Activated naive CD8-positive, alpha-beta T cell treated with anti-CD3 and anti-CD28 coated beads, Interleukin-2, amount 50 U/mL, for 24 hours (primary cell): ENCODE measurements at regions not wholly inside any gene's neighbourhood (a gene's known extent, or its start where the extent isn't known, plus 50 kb on each side); places are given as distances from the start of the nearest gene placed in this dataset.
"Not testable (repeated sequence)": the region's sequence is repeated elsewhere in the genome, so short reads cannot be mapped to it uniquely, and the experiment has no call there.

ENCODE experiments used
- ATAC-seq: fragments of 150-1000 bp; cut with Tn5 transposase; one replicate; pipeline ENCODE4 v1.10.0; 2021
- DNase-seq: peaks from one replicate; pipeline ENCODE4 v3.0.0; 2021
- H3K27ac Mint-ChIP-seq: one replicate; pipeline ENCODE4 v1.8.0; 2021; ENCODE audit warnings: mild to moderate bottlenecking, mixed read lengths
- H3K27me3 Mint-ChIP-seq: one replicate; pipeline ENCODE4 v1.8.0; 2021; ENCODE audit warnings: mixed read lengths
- H3K36me3 Mint-ChIP-seq: one replicate; pipeline ENCODE4 v1.8.0; 2021; ENCODE audit warnings: low read depth, mixed read lengths
- H3K4me1 Mint-ChIP-seq: one replicate; pipeline ENCODE4 v1.8.0; 2021; ENCODE audit warnings: mixed read lengths
- H3K4me3 Mint-ChIP-seq: one replicate; pipeline ENCODE4 v1.8.0; 2021; ENCODE audit warnings: mild to moderate bottlenecking, moderate library complexity, mixed read lengths
- H3K9me3 Mint-ChIP-seq: one replicate; pipeline ENCODE4 v1.8.0; 2021; ENCODE audit warnings: mixed read lengths

DNA sequence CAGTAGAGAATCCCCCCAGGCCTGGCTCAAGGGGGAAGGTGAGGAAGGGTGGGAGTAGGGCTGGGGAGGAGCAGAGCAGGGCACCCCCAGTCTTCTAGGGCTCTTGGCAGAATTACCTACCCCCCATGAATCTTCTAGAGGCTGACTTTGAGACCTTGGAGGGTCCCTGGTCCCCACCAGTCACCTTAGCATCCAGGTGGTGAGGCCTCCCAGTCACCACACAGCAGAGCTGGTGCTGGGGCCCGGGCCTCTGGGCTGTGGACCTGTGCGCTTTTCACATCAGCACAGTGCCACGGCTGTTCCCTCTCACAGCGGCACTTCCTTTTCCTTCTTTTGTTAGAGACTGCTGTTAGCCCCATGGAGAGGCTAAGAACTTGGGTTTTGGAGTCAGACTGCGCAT, 148.6 kb upstream of the PITX1 start:
- Mint-ChIP-seq H3K4me1 (no peaks in the 10 kb centered on the region), H3K9me3 (no peaks in the 10 kb centered on the region), H3K4me3 (no peak overlapping the region), H3K27me3 (peaks cover 2% of the 10 kb centered on the region), H3K36me3 (no peaks in the 10 kb centered on the region), H3K27ac (no peak overlapping the region)
- no peak for ATAC-seq
- DNase-seq, result no peak

DNA sequence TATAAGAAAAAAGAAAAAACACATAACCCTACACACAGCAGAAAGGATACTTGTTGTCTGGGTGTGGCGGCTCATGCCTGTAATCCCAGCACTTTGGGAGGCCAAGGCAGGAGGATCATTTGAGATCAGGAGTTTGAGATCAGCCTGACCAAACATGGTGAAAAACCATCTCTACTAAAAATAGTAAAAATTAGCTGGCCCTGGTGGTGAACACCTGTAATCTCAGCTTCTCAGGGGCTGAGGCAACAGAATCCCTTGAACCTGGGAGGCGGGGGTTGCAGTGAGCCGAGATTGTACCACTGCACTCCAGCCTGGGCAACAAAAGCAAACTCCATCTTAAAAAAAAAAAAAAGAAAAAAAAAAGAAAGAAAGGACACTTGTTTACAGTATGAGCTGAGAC, 147.6 kb upstream of the PITX1 start:
- no peak overlapping the region for H3K27ac Mint-ChIP-seq
- no peaks in the 10 kb centered on the region for H3K36me3 Mint-ChIP-seq
- no peaks in the 10 kb centered on the region for H3K4me1 Mint-ChIP-seq
- ATAC-seq (no peak), DNase-seq (no peak)
- H3K4me3 Mint-ChIP-seq, result no peak overlapping the region
- no peaks in the 10 kb centered on the region for H3K9me3 Mint-ChIP-seq
- H3K27me3 Mint-ChIP-seq, result peaks cover 2% of the 10 kb centered on the region

DNA sequence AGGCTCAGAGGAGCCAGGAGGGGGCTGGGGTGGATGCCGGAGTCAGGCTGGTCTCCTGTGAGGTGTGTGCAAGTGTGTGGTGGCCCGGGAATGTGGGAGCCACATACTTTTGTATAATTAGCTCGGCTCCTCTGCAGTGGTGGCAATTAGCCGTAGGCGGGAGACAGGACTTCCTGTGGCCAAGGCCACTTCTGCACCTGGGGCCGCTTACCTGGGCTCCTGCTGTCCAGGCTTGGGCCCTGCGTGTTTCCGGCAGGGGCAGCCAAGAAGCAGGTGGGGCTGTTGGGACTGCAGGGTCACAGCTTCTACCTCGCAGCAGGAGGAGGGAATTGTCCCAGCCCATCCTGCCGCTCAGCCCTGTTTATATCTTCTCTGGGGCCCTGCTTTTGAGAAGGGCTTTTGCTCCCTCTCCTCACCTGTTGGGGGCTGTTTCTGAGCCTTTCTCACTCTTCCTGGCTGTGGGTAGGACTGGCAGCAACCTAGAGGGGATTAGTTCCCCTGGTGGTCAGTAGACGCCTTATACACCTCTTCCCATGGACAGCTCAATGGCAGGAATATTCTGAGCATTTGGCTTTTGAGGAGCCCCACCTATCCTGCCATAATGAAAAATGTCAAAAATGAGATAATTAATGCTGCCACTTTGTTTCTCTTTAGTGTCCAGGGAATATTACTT, 145.4 kb upstream of the PITX1 start:
- Mint-ChIP-seq H3K27ac (no peak overlapping the region), H3K9me3 (no peaks in the 10 kb centered on the region), H3K4me1 (no peaks in the 10 kb centered on the region), H3K4me3 (no peak overlapping the region), H3K27me3 (peaks cover 3% of the 10 kb centered on the region), H3K36me3 (no peaks in the 10 kb centered on the region)
- ATAC-seq (no peak), DNase-seq (no peak)

DNA sequence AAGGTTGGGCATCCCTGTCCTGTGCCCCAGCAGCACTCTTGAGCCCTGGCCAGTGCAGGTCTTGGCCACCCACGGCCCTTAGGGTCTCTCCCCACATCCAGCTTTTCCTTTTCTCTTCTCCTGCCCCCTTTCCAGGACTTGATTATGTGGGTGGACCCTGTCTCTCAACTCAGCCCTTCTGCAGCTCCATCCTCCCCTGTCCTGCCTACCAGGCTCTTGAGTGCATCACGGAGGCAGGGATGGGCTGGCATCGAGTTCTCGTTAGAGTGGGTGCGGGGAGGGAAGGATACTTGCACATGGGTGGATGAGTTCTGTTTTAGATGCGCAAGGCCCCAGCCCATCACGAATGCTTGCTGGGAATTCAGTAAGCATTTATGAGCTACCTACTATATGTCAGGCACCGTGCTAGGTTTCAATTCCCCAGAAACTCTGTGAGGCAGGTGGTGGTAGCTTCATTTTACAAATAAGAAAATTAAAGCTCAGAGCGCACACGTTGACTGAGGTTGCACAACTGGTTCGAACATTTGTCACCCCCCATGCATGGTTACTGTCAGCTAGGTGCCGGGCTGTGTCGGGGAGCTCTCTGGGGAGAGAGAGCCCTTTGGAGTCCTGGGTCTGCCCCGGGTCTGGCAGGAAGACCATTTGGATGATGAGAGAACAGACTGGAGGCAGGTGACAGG, 144.6 kb upstream of the PITX1 start:
- Mint-ChIP-seq H3K36me3 (no peaks in the 10 kb centered on the region), H3K4me3 (no peak overlapping the region), H3K4me1 (no peaks in the 10 kb centered on the region), H3K27ac (no peak overlapping the region), H3K27me3 (peaks cover 3% of the 10 kb centered on the region), H3K9me3 (no peaks in the 10 kb centered on the region)
- ATAC-seq, result no peak
- no peak for DNase-seq

DNA sequence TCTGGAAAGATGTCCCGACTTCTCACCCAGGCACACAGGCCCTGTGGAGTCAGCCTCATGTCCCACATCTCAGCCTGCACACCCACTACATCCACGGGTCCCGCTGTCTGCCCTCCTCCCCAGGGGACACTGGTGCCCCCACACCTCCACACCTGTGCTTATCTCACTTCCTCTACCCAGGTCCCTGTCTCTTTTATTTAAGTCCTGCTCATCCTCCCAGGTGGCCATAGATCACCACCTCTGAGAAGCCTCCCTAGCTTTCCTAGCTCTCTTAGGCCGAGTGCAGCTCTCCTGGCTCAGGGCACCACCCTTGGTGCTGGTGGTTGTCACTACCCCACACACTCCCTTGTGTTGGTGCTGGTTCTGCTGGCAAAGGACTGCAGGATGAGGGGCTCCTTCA, 143.6 kb upstream of the PITX1 start:
- H3K27me3 Mint-ChIP-seq, result peaks cover 10% of the 10 kb centered on the region
- DNase-seq, result no peak
- no peak for ATAC-seq
- H3K36me3 Mint-ChIP-seq, result no peaks in the 10 kb centered on the region
- no peak overlapping the region for H3K4me3 Mint-ChIP-seq
- H3K4me1 Mint-ChIP-seq, result no peaks in the 10 kb centered on the region
- no peaks in the 10 kb centered on the region for H3K9me3 Mint-ChIP-seq
- no peak overlapping the region for H3K27ac Mint-ChIP-seq

DNA sequence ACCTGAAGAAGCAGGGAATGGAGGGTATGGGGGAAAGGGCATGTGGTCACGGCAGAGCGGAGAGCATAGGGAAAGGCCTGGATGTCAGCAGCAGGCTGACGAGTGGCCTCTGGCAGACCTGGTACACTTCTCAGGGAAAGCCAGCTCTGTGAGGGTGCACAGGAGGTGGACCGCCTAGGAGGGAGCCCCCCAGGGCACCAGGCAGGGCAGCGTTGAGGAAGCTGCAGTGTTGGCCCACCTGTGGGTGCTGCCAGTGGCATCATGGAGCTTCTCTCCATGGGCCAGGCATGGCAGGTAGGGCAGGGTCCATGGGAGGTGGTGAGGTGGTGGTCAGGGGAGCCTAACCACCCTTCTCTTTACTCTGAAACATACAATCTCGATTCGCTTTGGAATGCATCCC, 143.0 kb upstream of the PITX1 start:
- no peak overlapping the region for H3K27ac Mint-ChIP-seq

DNA sequence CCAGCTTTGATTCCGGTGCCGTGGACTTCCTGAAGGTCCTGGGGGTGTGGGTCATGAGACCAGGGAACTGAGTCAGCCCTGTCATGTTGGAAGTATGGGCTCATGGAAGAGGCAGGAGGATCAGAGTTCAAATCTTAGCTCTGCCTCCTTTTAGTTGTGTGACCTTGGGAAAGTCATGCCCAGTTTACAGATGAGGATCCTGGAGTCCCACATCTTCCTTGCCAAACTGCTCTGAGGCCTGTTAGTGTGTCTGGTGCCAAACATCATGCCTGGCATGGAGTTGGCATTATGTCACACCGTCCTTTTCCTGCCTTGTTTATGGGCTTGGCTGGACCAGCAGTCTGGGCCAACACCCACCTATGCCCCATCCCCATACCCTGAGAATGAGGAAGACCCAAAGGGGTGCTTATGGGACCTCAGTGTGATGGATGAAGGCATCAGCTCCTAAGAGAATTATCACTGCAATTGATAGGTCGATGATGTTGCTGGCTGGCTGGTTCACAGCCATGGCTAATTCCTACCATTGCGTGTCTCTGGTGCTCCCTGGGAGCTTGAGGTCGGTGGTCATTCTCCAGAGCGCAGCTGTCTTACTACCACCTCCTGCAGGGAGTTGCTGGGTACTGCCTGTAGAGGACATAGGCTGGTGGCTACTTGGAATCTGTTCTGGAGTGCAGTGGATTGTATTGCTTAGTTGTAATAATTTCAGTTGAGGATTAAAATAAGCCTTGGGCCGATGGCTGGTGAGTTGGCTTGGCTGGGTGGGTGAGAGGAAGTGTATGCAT, 140.5 kb upstream of the PITX1 start:
- no peak overlapping the region for H3K27ac Mint-ChIP-seq

More for the DNA sequence above, 143.0 kb upstream of the PITX1 start:
- ATAC-seq (no peak), DNase-seq (no peak)
- Mint-ChIP-seq H3K27me3 (peaks cover 16% of the 10 kb centered on the region), H3K9me3 (no peaks in the 10 kb centered on the region), H3K4me1 (no peaks in the 10 kb centered on the region), H3K36me3 (no peaks in the 10 kb centered on the region), H3K4me3 (no peak overlapping the region)

DNA sequence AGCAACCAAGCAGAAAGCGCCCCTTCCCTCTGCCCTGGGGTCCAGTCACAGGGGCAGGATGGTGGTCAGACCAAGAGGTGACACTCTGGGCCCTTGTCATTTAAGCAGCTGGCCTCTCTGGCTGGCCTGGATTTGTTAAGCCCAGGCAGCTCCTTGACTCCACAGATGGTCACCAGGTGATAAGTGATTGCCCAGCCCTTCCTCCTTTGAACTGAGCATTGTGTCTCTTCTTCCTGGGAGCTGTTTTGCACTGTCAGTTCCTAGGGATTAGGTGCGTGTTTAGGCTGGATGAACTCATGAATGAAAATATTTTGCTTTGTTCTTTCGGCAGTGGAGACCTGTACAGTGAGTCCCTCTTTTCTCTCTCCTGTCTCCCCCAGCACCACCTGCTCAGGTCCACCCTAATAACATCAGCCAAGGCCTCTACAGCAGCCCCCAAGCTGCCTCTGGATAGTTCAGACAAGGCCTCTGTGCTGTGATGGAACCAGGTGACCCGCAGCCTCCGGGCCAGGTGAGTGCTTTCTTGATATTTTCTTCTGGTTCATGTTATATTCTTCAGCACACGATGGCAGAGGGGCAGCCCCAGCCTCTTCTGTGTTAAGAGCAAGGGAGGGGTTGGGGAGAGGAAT, 139.7 kb upstream of the PITX1 start:
- no peak for ATAC-seq
- no peaks in the 10 kb centered on the region for H3K4me1 Mint-ChIP-seq
- DNase-seq, result no peak
- H3K4me3 Mint-ChIP-seq, result no peak overlapping the region
- peaks cover 30% of the 10 kb centered on the region for H3K27me3 Mint-ChIP-seq
- H3K27ac Mint-ChIP-seq, result no peak overlapping the region
- H3K9me3 Mint-ChIP-seq, result no peaks in the 10 kb centered on the region
- no peaks in the 10 kb centered on the region for H3K36me3 Mint-ChIP-seq

More for the DNA sequence above, 140.5 kb upstream of the PITX1 start:
- Mint-ChIP-seq H3K4me3 (no peak overlapping the region), H3K36me3 (no peaks in the 10 kb centered on the region), H3K27me3 (peaks cover 28% of the 10 kb centered on the region), H3K4me1 (no peaks in the 10 kb centered on the region), H3K9me3 (no peaks in the 10 kb centered on the region)
- ATAC-seq (no peak), DNase-seq (no peak)

DNA sequence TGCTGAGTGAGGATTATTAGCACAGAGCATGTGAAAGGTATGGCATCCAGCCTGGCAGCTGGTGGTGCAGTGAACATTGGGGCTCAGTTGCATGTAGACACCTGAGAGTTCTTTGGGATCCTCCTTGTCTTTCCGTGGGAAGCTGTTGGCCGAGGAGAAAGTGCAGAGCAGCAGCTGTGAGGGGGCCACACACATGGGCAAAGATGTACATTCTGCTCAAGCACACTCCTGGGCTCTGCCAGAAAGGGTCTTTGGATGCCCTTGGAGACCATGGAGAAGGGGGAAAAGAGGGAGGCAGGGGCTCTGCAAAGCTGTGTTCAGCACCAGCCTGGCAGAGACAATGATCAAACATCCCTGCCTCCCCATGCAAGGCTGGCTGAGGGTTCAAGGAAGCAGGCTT, 138.7 kb upstream of the PITX1 start:
- no peaks in the 10 kb centered on the region for H3K36me3 Mint-ChIP-seq
- no peak overlapping the region for H3K4me3 Mint-ChIP-seq
- DNase-seq (no peak), ATAC-seq (no peak)
- no peaks in the 10 kb centered on the region for H3K9me3 Mint-ChIP-seq
- H3K4me1 Mint-ChIP-seq, result no peaks in the 10 kb centered on the region
- peaks cover 39% of the 10 kb centered on the region for H3K27me3 Mint-ChIP-seq
- no peak overlapping the region for H3K27ac Mint-ChIP-seq

DNA sequence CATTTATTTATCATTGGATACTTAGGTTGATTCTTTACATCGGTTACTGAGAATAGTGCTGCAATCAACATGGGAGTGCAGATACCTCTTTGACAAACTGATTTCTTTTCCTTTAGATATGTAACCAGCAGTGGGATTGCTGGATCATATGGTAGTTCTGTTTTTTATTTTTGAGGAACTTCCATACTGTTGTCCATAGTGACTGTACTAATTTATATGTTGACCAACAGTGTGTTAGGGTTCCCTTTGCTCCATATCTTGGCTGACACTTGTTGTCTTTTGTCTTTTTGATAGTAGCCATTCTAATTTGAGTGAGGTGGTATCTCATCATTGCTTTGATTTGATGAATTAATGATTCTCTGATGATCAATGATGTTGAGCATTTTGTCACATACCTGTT, 137.3 kb upstream of the PITX1 start:
- DNase-seq (no peak), ATAC-seq (no peak)
- H3K27ac Mint-ChIP-seq, result no peak overlapping the region
- no peaks in the 10 kb centered on the region for H3K4me1 Mint-ChIP-seq
- no peak overlapping the region for H3K4me3 Mint-ChIP-seq
- peaks cover 43% of the 10 kb centered on the region for H3K27me3 Mint-ChIP-seq
- H3K9me3 Mint-ChIP-seq, result no peaks in the 10 kb centered on the region
- H3K36me3 Mint-ChIP-seq, result no peaks in the 10 kb centered on the region

DNA sequence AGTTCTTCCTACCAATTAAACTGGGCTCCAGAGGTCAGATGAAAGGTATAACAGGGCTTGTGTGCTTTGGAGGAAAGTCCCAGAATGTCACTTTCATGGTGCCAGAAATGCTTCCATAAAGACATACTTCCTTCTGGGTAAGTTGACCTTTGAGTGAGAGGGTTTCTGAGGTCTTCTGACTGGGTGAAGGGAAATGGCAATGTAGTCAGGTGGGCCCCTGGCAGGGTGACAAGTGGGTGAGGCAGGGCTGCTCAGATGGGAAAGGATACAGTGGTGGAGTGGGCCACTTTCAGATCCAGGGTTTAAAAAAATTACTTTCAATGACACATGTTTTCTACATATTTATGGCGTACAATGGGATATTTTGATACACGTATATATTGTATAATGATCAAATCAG, 136.5 kb upstream of the PITX1 start:
- Mint-ChIP-seq H3K9me3 (no peaks in the 10 kb centered on the region), H3K27me3 (peaks cover 49% of the 10 kb centered on the region), H3K27ac (no peak overlapping the region), H3K36me3 (no peaks in the 10 kb centered on the region), H3K4me1 (no peaks in the 10 kb centered on the region), H3K4me3 (no peak overlapping the region)
- DNase-seq (no peak), ATAC-seq (peak; percentile 28)

DNA sequence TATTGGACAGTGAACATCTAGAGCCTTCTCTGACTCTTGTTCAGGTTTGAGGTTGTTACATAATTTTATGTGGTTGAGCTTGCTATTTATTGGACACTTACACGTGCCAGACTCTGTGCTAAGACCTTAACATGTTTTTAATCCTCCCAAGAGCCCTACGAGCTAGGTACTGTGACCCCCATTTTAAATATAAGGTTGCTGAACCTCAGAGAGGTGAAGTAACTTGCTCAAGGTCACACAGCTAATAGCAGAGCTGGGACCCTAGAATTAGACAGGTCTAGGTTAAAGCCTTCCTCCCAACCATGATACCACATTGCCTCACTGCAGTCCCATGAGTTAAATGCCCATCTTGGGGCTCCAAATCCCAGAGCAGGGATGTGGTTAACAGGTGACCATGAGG, 135.7 kb upstream of the PITX1 start:
- Mint-ChIP-seq H3K4me3 (no peak overlapping the region), H3K27me3 (peaks cover 49% of the 10 kb centered on the region), H3K9me3 (no peaks in the 10 kb centered on the region), H3K36me3 (no peaks in the 10 kb centered on the region), H3K27ac (no peak overlapping the region), H3K4me1 (no peaks in the 10 kb centered on the region)
- no peak for DNase-seq
- no peak for ATAC-seq

DNA sequence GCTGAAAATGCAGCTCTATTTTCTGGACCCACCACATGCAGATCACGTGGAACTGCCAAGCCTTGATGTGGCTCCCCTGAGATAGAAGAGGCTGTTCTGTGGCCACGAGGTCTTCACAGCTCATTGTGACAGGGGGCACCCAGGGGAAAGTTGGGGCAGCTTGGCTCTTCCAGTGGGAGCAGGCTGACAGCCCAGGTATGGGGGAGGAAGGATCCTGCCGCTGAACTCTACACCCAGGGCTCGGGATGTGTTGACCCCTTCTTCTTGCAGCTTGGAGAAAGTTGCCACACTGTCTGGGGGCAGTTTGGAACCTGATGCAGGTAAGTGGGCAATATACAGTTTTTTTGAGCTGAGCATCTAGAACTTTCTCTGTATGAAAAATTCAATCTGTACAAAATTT, 133.6 kb upstream of the PITX1 start:
- H3K36me3 Mint-ChIP-seq, result no peaks in the 10 kb centered on the region
- peaks cover 50% of the 10 kb centered on the region for H3K27me3 Mint-ChIP-seq

DNA sequence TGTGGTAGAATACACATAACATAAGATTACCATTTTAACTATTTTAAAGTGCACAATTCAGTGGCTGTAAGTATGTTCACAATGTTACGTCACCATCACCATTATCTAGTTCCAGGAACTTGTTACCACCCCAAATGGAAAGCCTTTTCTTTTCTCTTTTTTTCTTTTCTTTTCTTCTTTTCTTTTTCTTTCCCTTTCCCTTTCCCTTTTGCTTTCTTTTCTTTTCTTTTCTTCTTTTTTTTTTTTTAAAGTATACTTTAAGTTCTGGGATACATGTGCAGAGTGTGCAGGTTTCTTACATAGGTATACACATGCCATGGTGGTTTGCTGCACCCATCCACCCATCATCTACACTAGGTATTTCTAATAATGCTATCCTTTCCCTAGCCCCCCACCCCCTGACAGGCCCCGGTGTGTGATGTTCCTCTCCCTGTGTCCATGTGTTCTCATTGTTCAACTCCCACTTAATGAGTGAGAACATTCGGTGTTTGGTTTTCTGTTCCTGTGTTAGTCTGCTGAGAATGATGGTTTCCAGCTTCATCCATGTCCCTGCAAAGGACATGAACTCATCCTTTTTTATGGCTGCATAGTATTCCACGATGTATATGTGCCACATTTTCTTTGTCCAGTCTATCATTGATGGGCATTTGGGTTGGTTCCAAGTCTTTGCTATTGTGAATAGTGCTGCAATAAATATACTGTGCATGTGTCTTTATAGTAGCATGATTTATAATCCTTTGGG, 131.0 kb upstream of the PITX1 start:
- H3K4me1 Mint-ChIP-seq, H3K27ac Mint-ChIP-seq, H3K9me3 Mint-ChIP-seq, DNase-seq, H3K4me3 Mint-ChIP-seq, ATAC-seq, H3K36me3 Mint-ChIP-seq: not testable (repeated sequence)
- peaks cover 33% of the 10 kb centered on the region for H3K27me3 Mint-ChIP-seq

More for the DNA sequence above, 133.6 kb upstream of the PITX1 start:
- Mint-ChIP-seq H3K4me1 (no peaks in the 10 kb centered on the region), H3K9me3 (no peaks in the 10 kb centered on the region), H3K27ac (no peak overlapping the region), H3K4me3 (no peak overlapping the region)
- DNase-seq (no peak), ATAC-seq (no peak)
